Stomach smooth muscle (tissue), 2 donors: ENCODE measurements at regions not wholly inside any gene's neighbourhood (a gene's known extent, or its start where the extent isn't known, plus 50 kb on each side); places are given as distances from the start of the nearest gene placed in this dataset.
"Not testable (repeated sequence)": the region's sequence is repeated elsewhere in the genome, so short reads cannot be mapped to it uniquely, and the experiment has no call there.

Source experiments
- H3K27ac ChIP-seq: one replicate; pipeline ENCODE4 v1.7.0; 2013; ENCODE audit warnings: mild to moderate bottlenecking, low read length, inconsistent platforms
- H3K27me3 ChIP-seq, 2 donors: one replicate each; pipeline ENCODE4 v1.7.0; 2013; ENCODE audit warnings: low read length in 2 of 2; ENCODE audit not compliant: insufficient read depth in 2 of 2, control insufficient read depth in 1 of 2
- H3K36me3 ChIP-seq, 2 donors: one replicate each; pipeline ENCODE4 v1.7.0; 2013; ENCODE audit warnings: low read length in 2 of 2; ENCODE audit not compliant: control insufficient read depth in 2 of 2, insufficient read depth in 2 of 2
- H3K4me1 ChIP-seq: one replicate; pipeline ENCODE4 v1.7.0; 2013; ENCODE audit warnings: low read length; ENCODE audit not compliant: control insufficient read depth, insufficient read depth
- H3K4me3 ChIP-seq, 2 donors: one replicate each; pipeline ENCODE4 v1.7.0; 2013; ENCODE audit warnings: low read length in 2 of 2
- H3K9ac ChIP-seq, 2 donors: one replicate each; pipeline ENCODE4 v1.7.0; 2013; ENCODE audit warnings: low read length in 2 of 2, mild to moderate bottlenecking in 1 of 2
- H3K9me3 ChIP-seq, 2 donors: one replicate each; pipeline ENCODE4 v1.7.0; 2013; ENCODE audit warnings: low read length in 2 of 2; ENCODE audit not compliant: control insufficient read depth in 2 of 2
- donor health status: healthy.
- donor health status: Pancreatic carcinoma.

DNA sequence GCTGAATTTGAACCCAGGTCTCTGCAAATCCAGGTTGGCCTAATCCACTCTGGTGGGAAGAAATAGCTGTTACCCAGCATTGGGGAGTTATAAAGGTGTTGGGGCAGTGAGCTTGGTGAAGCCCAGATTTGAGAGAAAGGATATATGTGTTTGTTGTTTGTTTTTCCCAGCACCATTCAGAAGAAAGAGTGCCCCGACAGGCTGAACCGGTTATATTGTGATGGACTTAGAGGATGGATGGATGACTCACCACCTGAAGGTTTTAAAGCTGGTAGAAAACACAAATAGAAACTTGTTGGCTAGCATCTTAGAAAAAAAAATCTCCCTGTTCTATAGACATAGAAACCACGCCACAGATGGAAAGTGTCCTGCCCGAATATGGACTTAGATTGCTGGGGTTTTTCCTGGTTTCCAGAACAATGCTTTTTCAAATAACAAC is 404.6 kb downstream of the MED13L start:
- Histone ChIP-seq H3K4me3 (no peak overlapping the region), H3K27ac (no peak overlapping the region), H3K4me1 (no peaks in the 10 kb centered on the region), H3K9me3 (peaks cover 3 to 11% of the 10 kb centered on the region in 2 donors), H3K36me3 (no peaks in the 10 kb centered on the region), H3K27me3 (peaks cover 0 to 5% of the 10 kb centered on the region in 2 donors), H3K9ac (no peak overlapping the region)

GRCh38 chr12:115872212-115872611 is 405.3 kb downstream of the MED13L start:
- no peaks in the 10 kb centered on the region for H3K36me3 ChIP-seq
- H3K4me1 ChIP-seq, result no peaks in the 10 kb centered on the region
- H3K9ac ChIP-seq, result no peak overlapping the region
- H3K4me3 ChIP-seq, result no peak overlapping the region
- H3K9me3 ChIP-seq, result peaks cover 0 to 8% of the 10 kb centered on the region in 2 donors
- no peak overlapping the region for H3K27ac ChIP-seq
- H3K27me3 ChIP-seq, result peaks cover 0 to 5% of the 10 kb centered on the region in 2 donors

- peaks cover 0 to 4% of the 10 kb centered on the region in 2 donors for H3K9me3 ChIP-seq
These were observed 405.8 kb downstream of the MED13L start for GRCh38 chr12:115871714-115872113.

GRCh38 chr12:115870510-115870909 is 407.0 kb downstream of the MED13L start:
- no peak overlapping the region for H3K27ac ChIP-seq
- no peaks in the 10 kb centered on the region for H3K9me3 ChIP-seq
- no peaks in the 10 kb centered on the region for H3K36me3 ChIP-seq
- peaks cover 0 to 7% of the 10 kb centered on the region in 2 donors for H3K27me3 ChIP-seq
- no peak overlapping the region for H3K4me3 ChIP-seq
- H3K9ac ChIP-seq, result no peak overlapping the region
- no peaks in the 10 kb centered on the region for H3K4me1 ChIP-seq

More at GRCh38 chr12:115871714-115872113, 405.8 kb downstream of the MED13L start:
- Histone ChIP-seq H3K4me1 (no peaks in the 10 kb centered on the region), H3K36me3 (no peaks in the 10 kb centered on the region), H3K4me3 (no peak overlapping the region), H3K27ac (no peak overlapping the region), H3K9ac (no peak overlapping the region), H3K27me3 (peaks cover 0 to 7% of the 10 kb centered on the region in 2 donors)

GRCh38 chr12:115870021-115870420 is 407.5 kb downstream of the MED13L start:
- H3K9me3 ChIP-seq, result no peaks in the 10 kb centered on the region
- no peak overlapping the region for H3K27ac ChIP-seq
- H3K27me3 ChIP-seq, result peaks cover 0 to 7% of the 10 kb centered on the region in 2 donors
- no peaks in the 10 kb centered on the region for H3K4me1 ChIP-seq
- H3K4me3 ChIP-seq, result no peak overlapping the region
- no peak overlapping the region for H3K9ac ChIP-seq
- no peaks in the 10 kb centered on the region for H3K36me3 ChIP-seq

GRCh38 chr12:115869604-115870003 is 407.9 kb downstream of the MED13L start:
- Histone ChIP-seq H3K27me3 (peaks cover 0 to 7% of the 10 kb centered on the region in 2 donors), H3K4me1 (no peaks in the 10 kb centered on the region), H3K4me3 (no peak overlapping the region), H3K9me3 (no peaks in the 10 kb centered on the region), H3K9ac (no peak overlapping the region), H3K36me3 (no peaks in the 10 kb centered on the region), H3K27ac (no peak overlapping the region)

- Histone ChIP-seq H3K9me3 (no peaks in the 10 kb centered on the region), H3K27me3 (peaks cover 0 to 7% of the 10 kb centered on the region in 2 donors), H3K36me3 (no peaks in the 10 kb centered on the region), H3K4me1 (no peaks in the 10 kb centered on the region), H3K9ac (no peak overlapping the region), H3K4me3 (no peak overlapping the region), H3K27ac (no peak overlapping the region)
These were observed 408.9 kb downstream of the MED13L start for GRCh38 chr12:115868624-115869023.

- Histone ChIP-seq H3K9ac (no peak overlapping the region), H3K27ac (no peak overlapping the region), H3K4me3 (no peak overlapping the region), H3K27me3 (peaks cover 0 to 9% of the 10 kb centered on the region in 2 donors), H3K36me3 (no peaks in the 10 kb centered on the region), H3K9me3 (no peaks in the 10 kb centered on the region), H3K4me1 (no peaks in the 10 kb centered on the region)
These were observed 409.6 kb downstream of the MED13L start for GRCh38 chr12:115867854-115868253.

DNA sequence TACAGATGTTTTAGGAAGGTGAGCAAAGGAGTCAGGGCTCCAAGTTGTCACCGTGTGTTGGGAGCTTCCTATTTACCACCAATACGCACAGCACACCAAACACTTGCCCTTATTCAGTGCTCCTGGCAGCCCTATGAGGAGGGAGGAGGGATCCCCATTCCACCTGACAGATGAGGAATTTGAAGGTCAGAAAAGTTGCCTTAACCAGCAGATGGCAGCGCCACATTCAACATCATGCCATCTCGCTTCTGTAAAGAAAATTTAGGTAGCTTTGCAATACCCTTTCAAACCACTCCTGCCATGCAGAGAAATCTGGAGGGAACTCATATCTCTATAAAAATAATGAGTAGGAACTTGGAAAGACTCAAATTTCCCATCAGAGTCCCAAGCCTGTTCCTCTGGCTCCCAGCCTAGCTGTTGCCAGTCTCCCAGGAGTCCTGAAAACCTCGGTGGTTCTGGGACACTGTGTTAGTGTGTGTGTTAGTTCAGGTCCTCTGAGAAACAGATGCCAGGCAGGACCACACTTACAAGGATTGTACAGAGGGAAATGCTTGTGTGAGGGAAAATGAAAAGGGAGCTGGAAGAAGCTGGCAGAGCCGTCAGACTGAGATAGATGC is 410.5 kb downstream of the MED13L start:
- Histone ChIP-seq H3K9me3 (no peaks in the 10 kb centered on the region), H3K9ac (no peak overlapping the region), H3K36me3 (no peaks in the 10 kb centered on the region), H3K27me3 (peaks cover 0 to 7% of the 10 kb centered on the region in 2 donors), H3K27ac (no peak overlapping the region), H3K4me3 (no peak overlapping the region), H3K4me1 (no peaks in the 10 kb centered on the region)

GRCh38 chr12:115866281-115866680 is 411.2 kb downstream of the MED13L start:
- not testable (repeated sequence) for H3K4me3 ChIP-seq

GRCh38 chr12:115864396-115864795 is 413.1 kb downstream of the MED13L start:
- H3K27ac ChIP-seq, result no peak overlapping the region
- no peaks in the 10 kb centered on the region for H3K9me3 ChIP-seq
- no peak overlapping the region for H3K9ac ChIP-seq
- no peak overlapping the region for H3K4me3 ChIP-seq
- H3K27me3 ChIP-seq, result peaks cover 0 to 8% of the 10 kb centered on the region in 2 donors
- no peaks in the 10 kb centered on the region for H3K4me1 ChIP-seq
- no peaks in the 10 kb centered on the region for H3K36me3 ChIP-seq

More at GRCh38 chr12:115866281-115866680, 411.2 kb downstream of the MED13L start:
- not testable (repeated sequence) for H3K4me1 ChIP-seq, H3K9me3 ChIP-seq, H3K36me3 ChIP-seq, H3K9ac ChIP-seq, H3K27me3 ChIP-seq, H3K27ac ChIP-seq
